DND-41 (cell line): ENCODE measurements at regions not wholly inside any gene's neighbourhood (a gene's known extent, or its start where the extent isn't known, plus 50 kb on each side); places are given as distances from the start of the nearest gene placed in this dataset.

Source experiments
- ATAC-seq: fragments of 200-7000 bp; cut with Tn5 transposase; 3 replicates; pipeline ENCODE4 v1.9.1; 2021; ENCODE audit warnings: low read depth; ENCODE audit not compliant: insufficient read depth
- DNase-seq: peaks from one replicate; pipeline ENCODE4 v3.0.0-alpha.2; 2020
- H2AFZ ChIP-seq: 2 replicates; pipeline ENCODE4 v1.6.0; 2012; ENCODE audit warnings: low read depth, low read length
- H3K27ac ChIP-seq: 2 replicates; pipeline ENCODE4 v1.5.1; 2012; ENCODE audit warnings: low read length, inconsistent platforms
- H3K27me3 ChIP-seq: fragments of 200-600 bp; sonication (generic); 2 replicates; pipeline ENCODE4 v1.6.0; 2012; ENCODE audit warnings: low read length, mild to moderate bottlenecking, inconsistent platforms; ENCODE audit not compliant: insufficient read depth, poor library complexity
- H3K36me3 ChIP-seq: 2 replicates; pipeline ENCODE4 v1.5.1; 2012; ENCODE audit warnings: low read length, inconsistent platforms; ENCODE audit not compliant: insufficient read depth
- H3K4me1 ChIP-seq: 2 replicates; pipeline ENCODE4 v1.5.1; 2012; ENCODE audit warnings: mild to moderate bottlenecking, low read length; ENCODE audit not compliant: insufficient read depth
- H3K4me2 ChIP-seq: 2 replicates; pipeline ENCODE4 v1.6.0; 2012; ENCODE audit warnings: mild to moderate bottlenecking, moderate library complexity, low read length, inconsistent platforms; ENCODE audit not compliant: insufficient read depth
- H3K4me3 ChIP-seq, 2 experiments: fragments of 200-600 bp in 1 of 2; shearing (Covaris generic) in 1 of 2; 2 replicates each; pipeline ENCODE4 v1.5.1; 2012 to 2016; ENCODE audit warnings: inconsistent platforms in 2 of 2, low read length in 2 of 2, mild to moderate bottlenecking in 2 of 2, low read depth in 1 of 2, moderate library complexity in 1 of 2
- H3K79me2 ChIP-seq: 2 replicates; pipeline ENCODE4 v1.6.0; 2012; ENCODE audit warnings: low read length, inconsistent platforms; ENCODE audit not compliant: insufficient read depth
- H3K9ac ChIP-seq: 2 replicates; pipeline ENCODE4 v1.6.0; 2012; ENCODE audit warnings: low read depth, mild to moderate bottlenecking, inconsistent platforms, low read length, moderate library complexity
- H3K9me3 ChIP-seq: 2 replicates; pipeline ENCODE4 v1.5.1; 2012; ENCODE audit warnings: low read length, moderate library complexity, mild to moderate bottlenecking, inconsistent platforms; ENCODE audit not compliant: insufficient read depth, severe bottlenecking
- H4K20me1 ChIP-seq: 2 replicates; pipeline ENCODE4 v1.6.0; 2012; ENCODE audit warnings: low read length; ENCODE audit not compliant: insufficient read depth
- EZH2 ChIP-seq: IDR thresholded peaks from 3 replicates; pipeline ENCODE4 v1.6.1; 2012; ENCODE audit warnings: borderline replicate concordance, low read depth, mild to moderate bottlenecking, moderate library complexity, low read length, inconsistent platforms; ENCODE audit not compliant: severe bottlenecking
- TF ChIP-seq, protein P1 (sequence below): IDR thresholded peaks from 2 replicates; pipeline ENCODE4 v1.5.1; 2012; ENCODE audit warnings: borderline replicate concordance, low read length, moderate library complexity, mild to moderate bottlenecking; ENCODE audit not compliant: poor library complexity, severe bottlenecking; ENCODE audit errors: extremely low read depth

- Histone ChIP-seq H3K4me1 (no peaks in the 10 kb centered on the region), H3K4me3 (no peak overlapping the region), H3K9me3 (no peaks in the 10 kb centered on the region), H4K20me1 (no peaks in the 10 kb centered on the region), H3K27ac (no peak overlapping the region), H3K36me3 (no peaks in the 10 kb centered on the region), H3K27me3 (no peaks in the 10 kb centered on the region), H3K4me2 (no peak overlapping the region), H3K79me2 (no peaks in the 10 kb centered on the region), H3K9ac (no peak overlapping the region), H2AFZ (no peak overlapping the region)
- ATAC-seq (no peak), DNase-seq (no peak)
- no peak for TF ChIP-seq EZH2
- TF ChIP-seq, protein P1, sequence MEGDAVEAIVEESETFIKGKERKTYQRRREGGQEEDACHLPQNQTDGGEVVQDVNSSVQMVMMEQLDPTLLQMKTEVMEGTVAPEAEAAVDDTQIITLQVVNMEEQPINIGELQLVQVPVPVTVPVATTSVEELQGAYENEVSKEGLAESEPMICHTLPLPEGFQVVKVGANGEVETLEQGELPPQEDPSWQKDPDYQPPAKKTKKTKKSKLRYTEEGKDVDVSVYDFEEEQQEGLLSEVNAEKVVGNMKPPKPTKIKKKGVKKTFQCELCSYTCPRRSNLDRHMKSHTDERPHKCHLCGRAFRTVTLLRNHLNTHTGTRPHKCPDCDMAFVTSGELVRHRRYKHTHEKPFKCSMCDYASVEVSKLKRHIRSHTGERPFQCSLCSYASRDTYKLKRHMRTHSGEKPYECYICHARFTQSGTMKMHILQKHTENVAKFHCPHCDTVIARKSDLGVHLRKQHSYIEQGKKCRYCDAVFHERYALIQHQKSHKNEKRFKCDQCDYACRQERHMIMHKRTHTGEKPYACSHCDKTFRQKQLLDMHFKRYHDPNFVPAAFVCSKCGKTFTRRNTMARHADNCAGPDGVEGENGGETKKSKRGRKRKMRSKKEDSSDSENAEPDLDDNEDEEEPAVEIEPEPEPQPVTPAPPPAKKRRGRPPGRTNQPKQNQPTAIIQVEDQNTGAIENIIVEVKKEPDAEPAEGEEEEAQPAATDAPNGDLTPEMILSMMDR: no peak
Observed at GRCh38 chr5:122576256-122577016, 198.4 kb upstream of the SNX2 start.

DNA sequence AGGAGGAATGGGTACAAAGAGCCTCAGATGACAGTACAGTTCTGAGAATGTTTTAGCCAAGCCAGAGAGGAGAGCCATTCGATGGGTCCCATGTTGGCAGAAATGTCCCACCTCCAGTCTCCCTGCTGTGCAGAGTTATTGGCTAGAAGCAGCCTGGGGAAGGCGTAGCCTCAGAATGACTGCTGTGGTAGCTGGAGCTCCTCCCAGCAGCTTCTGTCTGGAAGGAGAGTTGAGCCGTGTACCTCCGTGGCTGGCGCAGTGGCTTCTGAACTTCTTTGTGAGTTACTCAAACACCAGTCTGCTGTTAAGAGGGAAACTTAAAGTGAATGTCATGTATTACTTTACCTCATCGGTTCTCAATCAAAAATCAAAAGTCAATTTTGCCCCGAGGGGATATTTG, 193.3 kb upstream of the SNX2 start:
- DNase-seq (no peak), ATAC-seq (no peak)
- Histone ChIP-seq H3K4me1 (no peaks in the 10 kb centered on the region), H3K9ac (no peak overlapping the region), H3K27ac (no peak overlapping the region), H3K36me3 (no peaks in the 10 kb centered on the region), H2AFZ (no peak overlapping the region), H3K27me3 (no peaks in the 10 kb centered on the region), H3K4me2 (no peak overlapping the region), H3K9me3 (no peaks in the 10 kb centered on the region), H3K79me2 (no peaks in the 10 kb centered on the region), H3K4me3 (no peak overlapping the region), H4K20me1 (no peaks in the 10 kb centered on the region)
- TF ChIP-seq, protein P1: no peak
- no peak for TF ChIP-seq EZH2

DNA sequence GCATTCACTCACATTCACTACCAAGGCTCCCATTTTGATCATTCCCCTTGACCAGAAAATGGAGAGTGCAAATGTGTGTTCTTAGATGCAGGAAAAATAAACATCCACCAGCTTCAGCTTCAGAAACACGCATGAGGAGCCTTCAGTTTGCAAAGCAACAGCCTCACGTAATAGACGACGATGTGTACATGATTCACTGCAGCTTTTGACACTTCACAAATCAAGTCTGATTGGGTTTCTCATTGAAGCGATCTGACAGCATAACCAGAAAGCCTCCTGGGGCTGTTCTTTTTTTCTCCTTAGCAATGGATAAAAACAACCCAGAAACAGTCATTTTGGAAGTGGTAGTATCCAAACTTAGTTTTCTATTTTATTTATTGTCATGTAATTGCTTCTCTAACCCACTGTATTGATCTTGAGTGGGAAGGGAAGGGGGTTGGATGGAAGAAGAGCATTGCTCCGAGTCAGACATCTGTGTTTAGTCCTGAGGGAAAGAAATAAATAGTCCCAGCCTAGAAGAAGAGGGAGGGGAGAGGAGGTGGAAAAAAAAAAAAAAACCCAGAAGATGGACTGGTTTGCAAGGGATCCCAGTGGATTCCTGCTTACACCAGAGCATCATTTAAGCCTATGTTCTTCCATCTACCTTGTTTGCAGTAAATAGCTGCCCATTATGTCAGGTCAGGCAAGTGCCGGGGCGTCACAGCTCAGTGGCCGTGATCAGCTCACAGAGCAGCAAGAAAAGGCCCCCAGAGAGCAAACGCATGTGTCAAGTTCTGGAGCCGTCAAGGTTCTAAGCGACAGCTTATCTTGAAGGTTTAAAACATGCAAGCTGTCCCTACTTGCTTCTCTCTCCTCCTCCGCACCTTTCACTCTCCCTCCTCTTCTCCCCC, 190.2 kb upstream of the SNX2 start:
- Histone ChIP-seq H3K9me3 (no peaks in the 10 kb centered on the region), H3K36me3 (no peaks in the 10 kb centered on the region), H2AFZ (no peak overlapping the region), H4K20me1 (no peaks in the 10 kb centered on the region), H3K4me1 (no peaks in the 10 kb centered on the region), H3K27ac (no peak overlapping the region), H3K79me2 (no peaks in the 10 kb centered on the region), H3K4me3 (no peak overlapping the region), H3K4me2 (no peak overlapping the region), H3K27me3 (no peaks in the 10 kb centered on the region), H3K9ac (no peak overlapping the region)
- ATAC-seq (no peak), DNase-seq (no peak)
- TF ChIP-seq, protein P1: no peak
- TF ChIP-seq EZH2: no peak
